ENCODE measurements at regions not wholly inside any gene's neighbourhood (a gene's known extent, or its start where the extent isn't known, plus 50 kb on each side); places are given as distances from the start of the nearest gene placed in this dataset.

DNA sequence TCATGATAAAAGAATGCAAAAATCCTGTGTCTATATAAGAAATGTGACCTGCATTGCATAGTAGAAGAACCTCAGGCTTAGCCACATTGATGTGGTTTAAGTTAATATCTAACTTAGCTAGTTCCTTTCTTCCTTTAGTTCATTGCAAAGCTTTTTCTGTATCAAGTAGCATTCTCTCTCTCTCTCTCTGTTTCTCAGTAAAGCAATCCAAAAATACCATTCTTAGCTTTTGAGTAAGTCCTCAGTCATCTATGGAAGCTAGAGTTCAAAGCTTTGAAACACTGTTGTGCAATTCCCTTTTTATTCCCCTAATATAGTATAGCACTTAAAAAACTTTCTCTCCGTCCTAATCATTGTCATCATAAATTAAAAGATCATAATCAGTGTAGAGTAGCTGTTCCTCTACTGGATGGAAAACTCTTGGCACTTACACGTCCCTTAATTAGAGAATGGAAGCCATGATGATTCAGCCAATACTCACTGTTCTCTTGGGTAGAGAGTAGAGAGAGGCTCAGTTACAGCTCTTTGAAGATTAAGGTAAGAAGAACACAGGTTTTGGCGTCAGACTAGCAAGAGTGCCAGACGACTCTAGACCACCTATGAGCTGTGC, 350.3 kb upstream of the LYPLAL1 start:
- no peaks in the 10 kb centered on the region for H3K9me3 Mint-ChIP-seq
- TF ChIP-seq, protein P1, sequence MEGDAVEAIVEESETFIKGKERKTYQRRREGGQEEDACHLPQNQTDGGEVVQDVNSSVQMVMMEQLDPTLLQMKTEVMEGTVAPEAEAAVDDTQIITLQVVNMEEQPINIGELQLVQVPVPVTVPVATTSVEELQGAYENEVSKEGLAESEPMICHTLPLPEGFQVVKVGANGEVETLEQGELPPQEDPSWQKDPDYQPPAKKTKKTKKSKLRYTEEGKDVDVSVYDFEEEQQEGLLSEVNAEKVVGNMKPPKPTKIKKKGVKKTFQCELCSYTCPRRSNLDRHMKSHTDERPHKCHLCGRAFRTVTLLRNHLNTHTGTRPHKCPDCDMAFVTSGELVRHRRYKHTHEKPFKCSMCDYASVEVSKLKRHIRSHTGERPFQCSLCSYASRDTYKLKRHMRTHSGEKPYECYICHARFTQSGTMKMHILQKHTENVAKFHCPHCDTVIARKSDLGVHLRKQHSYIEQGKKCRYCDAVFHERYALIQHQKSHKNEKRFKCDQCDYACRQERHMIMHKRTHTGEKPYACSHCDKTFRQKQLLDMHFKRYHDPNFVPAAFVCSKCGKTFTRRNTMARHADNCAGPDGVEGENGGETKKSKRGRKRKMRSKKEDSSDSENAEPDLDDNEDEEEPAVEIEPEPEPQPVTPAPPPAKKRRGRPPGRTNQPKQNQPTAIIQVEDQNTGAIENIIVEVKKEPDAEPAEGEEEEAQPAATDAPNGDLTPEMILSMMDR (conservative IDR thresholded peaks at IDR 0.05), result no peak
- no peak overlapping the region for H3K4me3 Mint-ChIP-seq
- DNase-seq (ENCODE audit: extremely low spot score, unreplicated experiment), result no peak
- no peaks in the 10 kb centered on the region for H3K36me3 Mint-ChIP-seq
- no peaks in the 10 kb centered on the region for H3K4me1 Mint-ChIP-seq (ENCODE audit: unreplicated experiment)
- no peaks in the 10 kb centered on the region for H3K27me3 Mint-ChIP-seq
- H3K27ac Mint-ChIP-seq, result no peak overlapping the region

DNA sequence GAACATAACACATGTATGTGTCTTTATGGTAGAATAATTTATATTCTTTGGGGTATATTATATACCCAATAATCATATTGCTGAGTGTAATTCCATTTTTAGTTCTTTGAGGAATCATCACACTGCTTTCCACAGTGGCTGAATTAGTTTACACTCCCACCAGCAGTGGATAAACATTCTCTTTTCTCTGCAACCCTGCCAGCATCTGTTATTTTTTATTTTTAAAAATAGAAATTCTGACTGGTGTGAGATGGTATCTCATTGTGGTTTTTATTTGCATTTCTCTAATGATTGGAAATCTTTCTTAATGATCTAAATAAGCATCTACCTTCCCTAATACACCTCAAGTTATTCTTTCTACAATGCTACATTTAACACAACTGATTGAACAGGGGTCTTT, 346.2 kb upstream of the LYPLAL1 start:
- no peak for DNase-seq (ENCODE audit: extremely low spot score, unreplicated experiment)
- Mint-ChIP-seq H3K9me3 (no peaks in the 10 kb centered on the region), H3K27ac (no peak overlapping the region), H3K4me3 (no peak overlapping the region), H3K27me3 (peaks cover 2% of the 10 kb centered on the region), H3K36me3 (no peaks in the 10 kb centered on the region), H3K4me1 (ENCODE audit: unreplicated experiment) (no peaks in the 10 kb centered on the region)
- TF ChIP-seq, protein P1 (conservative IDR thresholded peaks at IDR 0.05), result no peak

DNA sequence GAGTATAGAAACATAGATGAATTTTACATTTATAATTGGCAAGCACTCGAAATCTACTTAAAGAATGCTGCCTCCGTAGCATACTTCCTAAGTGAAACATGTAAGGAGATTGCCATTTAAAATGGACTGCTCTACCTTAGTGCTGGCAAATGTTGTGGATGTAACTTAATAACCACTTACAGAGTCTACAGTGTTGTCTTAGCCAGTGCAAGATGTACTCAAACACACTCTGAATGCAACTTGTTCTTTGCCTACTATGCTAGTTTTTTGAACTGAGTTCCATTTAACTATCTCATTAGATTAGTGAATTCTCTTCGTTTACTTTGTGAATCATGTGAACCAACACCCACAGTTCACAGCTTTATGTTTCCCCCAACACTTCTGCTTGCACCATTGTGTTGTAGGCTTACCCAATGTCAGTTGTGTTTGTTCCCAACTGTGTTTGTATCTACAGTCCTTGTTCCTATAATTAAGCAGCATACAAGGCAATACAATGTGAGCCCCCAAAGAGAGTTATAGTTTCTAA, 345.5 kb upstream of the LYPLAL1 start:
- Mint-ChIP-seq H3K4me1 (ENCODE audit: unreplicated experiment) (no peaks in the 10 kb centered on the region), H3K36me3 (no peaks in the 10 kb centered on the region)
- TF ChIP-seq, protein P1 (conservative IDR thresholded peaks at IDR 0.05), result no peak

DNA sequence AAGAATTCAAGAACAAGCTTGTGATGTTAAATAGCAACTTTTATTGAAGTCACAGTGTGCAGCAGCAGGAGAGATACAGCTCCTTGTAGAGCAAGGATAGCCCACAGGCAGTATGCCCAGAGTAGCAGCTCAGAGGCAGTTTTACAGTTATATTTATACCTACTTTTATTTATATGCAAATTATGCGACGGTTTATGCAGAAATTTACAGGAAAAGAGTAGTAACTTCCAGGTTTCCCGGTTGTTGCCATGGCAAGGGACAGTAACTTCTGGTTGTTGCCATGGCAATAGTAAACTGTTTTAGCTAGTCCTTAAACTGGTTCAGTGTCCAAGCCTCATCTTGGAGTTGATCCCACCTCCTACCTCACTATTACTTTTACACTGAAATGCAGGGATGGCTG, 344.6 kb upstream of the LYPLAL1 start:
- H3K36me3 Mint-ChIP-seq, result no peaks in the 10 kb centered on the region
- H3K4me3 Mint-ChIP-seq, result no peak overlapping the region
- no peak overlapping the region for H3K27ac Mint-ChIP-seq
- TF ChIP-seq, protein P1 (conservative IDR thresholded peaks at IDR 0.05), result no peak
- peaks cover 5% of the 10 kb centered on the region for H3K27me3 Mint-ChIP-seq
- H3K4me1 Mint-ChIP-seq (ENCODE audit: unreplicated experiment), result no peaks in the 10 kb centered on the region
- H3K9me3 Mint-ChIP-seq, result no peaks in the 10 kb centered on the region
- no peak for DNase-seq (ENCODE audit: extremely low spot score, unreplicated experiment)

More for the DNA sequence above, 345.5 kb upstream of the LYPLAL1 start:
- no peak for DNase-seq (ENCODE audit: extremely low spot score, unreplicated experiment)
- H3K4me3 Mint-ChIP-seq, result no peak overlapping the region
- no peak overlapping the region for H3K27ac Mint-ChIP-seq
- no peaks in the 10 kb centered on the region for H3K9me3 Mint-ChIP-seq
- H3K27me3 Mint-ChIP-seq, result peaks cover 2% of the 10 kb centered on the region

DNA sequence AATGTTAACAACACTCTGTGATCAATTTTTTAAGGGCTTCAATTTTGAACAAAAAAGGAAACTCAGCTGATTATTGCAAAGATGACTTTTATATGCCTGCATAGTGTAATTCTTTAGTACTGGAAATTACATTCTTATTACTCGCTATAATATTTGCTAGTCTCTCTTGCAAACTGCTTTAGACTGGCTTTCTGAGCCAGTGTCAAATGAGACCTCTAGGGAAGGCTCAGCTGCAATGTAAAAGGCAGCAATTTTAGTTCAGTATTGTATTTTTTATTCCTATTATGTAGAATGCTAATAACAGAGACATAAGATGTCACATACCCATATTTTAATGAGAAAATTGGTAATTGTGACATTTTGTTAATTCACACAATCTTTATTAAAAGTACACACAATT, 338.1 kb upstream of the LYPLAL1 start:
- Mint-ChIP-seq H3K9me3 (no peaks in the 10 kb centered on the region), H3K27me3 (peaks cover 8% of the 10 kb centered on the region), H3K27ac (no peak overlapping the region), H3K4me3 (no peak overlapping the region), H3K4me1 (ENCODE audit: unreplicated experiment) (no peaks in the 10 kb centered on the region), H3K36me3 (no peaks in the 10 kb centered on the region)
- TF ChIP-seq, protein P1 (conservative IDR thresholded peaks at IDR 0.05), result no peak
- DNase-seq (ENCODE audit: extremely low spot score, unreplicated experiment), result no peak
